Stimulated activated CD4-positive, alpha-beta T cell treated with anti-CD3 and anti-CD28 coated beads, Interleukin-12 subunit alpha, Interleukin-12 subunit beta, amount 100 ng/mL, for 4 hours (primary cell): ENCODE measurements at regions not wholly inside any gene's neighbourhood (a gene's known extent, or its start where the extent isn't known, plus 50 kb on each side); places are given as distances from the start of the nearest gene placed in this dataset.

Experiments
- DNase-seq: peaks from one replicate; pipeline ENCODE4 v3.0.0-alpha.2; 2020

DNA sequence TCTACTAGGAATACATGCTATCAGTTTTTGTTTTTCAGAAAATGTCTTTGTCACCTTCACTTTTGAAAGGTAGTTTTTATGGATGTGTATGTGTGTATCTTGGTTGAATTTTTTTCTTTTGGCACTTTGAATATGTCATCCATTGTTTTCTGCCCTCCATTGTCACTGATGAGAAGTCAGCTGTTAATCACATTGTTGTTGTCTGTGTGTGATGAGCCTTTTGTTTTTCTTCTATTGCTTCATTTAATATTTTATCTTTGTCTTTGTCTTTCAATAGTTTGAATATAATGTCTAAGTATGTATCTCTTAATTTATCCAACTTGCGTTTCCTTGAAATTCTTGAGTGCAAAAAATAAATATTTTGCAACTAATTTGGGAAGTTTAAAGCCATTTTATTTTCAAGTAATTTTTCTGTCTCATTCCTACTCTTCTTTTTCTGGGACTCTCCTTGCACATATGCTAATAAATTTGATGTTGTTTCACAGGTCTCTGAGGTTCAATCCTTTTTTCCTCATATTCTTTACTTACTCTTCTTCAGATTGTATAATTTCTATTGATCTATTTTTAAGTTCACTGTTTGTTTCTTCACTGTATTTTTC lies 546.9 kb upstream of the GHITM start:
- no peak for DNase-seq

DNA sequence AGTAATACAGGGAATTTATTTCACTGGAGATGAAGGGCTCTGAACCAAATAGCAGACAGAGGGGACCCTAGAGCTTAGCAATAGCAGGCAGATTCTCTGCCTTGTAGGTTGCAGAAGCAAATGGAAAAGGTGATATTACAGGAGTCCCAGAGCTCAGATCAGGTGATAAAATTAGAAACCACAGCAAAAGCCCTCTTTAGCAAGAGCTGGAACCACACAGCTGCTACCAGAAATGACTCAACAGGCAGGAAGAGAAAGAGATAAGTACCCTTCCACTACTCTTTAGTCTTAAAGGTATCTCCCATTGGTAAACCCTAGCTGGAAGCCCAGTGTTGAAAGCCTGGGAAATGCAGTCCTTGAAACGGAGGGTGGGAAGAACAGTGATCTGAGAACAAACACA lies 535.6 kb upstream of the GHITM start:
- DNase-seq = no peak

DNA sequence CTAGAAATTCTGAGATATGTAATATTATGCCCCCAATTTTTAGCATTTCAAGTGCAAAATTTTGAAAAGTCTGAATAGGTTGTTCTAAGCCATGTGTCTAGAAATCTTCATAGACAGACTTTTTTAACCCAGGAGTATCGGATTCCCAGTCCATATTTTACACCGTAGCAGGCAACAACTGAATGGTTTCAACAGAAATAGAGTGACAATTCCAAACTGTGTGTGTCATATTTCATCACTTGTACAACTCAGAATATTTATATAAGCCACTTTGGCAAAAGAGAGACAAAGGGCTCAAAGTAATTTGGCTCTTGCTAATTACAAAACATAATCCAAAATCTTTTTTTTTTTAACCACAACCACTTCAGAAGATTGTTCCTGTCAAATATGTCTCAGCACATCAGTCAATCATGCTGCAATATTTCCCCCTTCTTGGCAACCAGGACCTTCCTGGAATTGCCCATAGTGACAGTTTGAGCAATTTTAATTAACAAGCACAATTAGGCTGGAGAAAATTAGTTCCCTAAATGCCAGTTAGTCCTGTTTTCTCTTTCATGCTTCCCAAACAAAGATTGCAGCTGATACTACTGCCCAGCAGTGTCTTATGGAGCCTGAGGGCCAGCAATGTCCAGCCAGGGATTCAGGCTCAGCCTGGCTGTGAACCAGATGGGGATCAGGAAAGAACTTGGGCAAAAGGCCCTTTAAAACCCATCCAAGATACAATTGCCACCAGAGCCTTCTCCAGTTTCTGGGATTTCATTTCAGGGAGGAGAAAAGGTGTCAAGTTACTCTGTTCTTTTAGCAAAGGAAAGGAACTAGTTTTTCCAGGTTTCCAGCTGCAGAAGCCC lies 533.3 kb upstream of the GHITM start:
- DNase-seq = no peak

DNA sequence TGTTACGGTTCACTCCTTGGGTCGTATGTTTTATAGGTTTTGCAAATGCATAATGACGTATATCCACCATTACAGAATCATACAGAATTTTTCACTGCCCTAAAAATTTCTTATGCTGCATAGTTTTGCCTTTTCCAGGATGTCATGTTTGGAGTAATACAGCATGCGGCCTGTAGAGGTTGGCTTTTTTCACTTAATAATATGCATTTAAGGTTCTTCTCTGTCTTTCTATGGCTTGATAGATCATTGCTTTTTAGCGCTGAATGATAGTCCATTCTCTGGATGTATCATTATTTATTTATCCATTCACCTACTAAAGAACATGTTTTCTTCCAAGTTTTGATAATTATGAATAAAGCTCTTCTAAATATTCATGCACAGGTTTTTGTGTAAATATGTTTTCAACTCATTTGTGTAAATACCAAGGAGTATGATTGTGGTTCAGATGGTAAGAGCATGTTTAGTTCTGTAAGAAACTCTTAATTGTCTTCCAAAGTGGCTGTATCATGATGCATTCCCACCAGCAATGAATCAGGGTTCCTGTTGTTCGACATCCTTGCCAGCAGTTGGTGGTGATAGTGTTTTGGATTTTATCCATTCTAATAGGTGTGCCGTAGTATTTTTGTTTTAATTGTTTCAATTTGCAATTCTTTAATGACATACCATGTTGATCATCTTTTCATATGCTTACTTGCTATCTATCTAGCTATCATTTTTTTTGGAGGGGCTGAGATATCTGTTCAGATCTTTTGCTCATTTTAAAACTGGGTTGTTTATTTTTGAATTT lies 531.2 kb upstream of the GHITM start:
- DNase-seq = no peak

DNA sequence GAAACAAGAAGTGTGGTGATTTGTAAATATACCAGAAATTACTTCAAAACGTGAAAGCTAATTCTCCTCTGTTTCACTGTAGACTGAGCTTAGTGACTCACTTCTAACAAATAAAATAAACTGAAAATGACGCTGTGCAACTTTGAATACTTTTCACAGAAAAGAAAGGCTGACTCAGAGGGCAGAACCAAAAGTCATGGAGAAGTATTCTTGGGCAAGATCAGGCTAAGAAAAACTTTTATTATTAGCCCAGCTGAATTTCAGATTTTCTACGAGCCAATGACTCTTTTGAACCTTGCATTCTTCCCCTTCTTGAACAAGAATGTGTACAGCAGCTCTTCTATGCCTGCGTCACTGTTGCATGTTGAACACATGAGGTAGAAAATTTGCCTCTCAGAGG lies 527.3 kb upstream of the GHITM start:
- DNase-seq = no peak

DNA sequence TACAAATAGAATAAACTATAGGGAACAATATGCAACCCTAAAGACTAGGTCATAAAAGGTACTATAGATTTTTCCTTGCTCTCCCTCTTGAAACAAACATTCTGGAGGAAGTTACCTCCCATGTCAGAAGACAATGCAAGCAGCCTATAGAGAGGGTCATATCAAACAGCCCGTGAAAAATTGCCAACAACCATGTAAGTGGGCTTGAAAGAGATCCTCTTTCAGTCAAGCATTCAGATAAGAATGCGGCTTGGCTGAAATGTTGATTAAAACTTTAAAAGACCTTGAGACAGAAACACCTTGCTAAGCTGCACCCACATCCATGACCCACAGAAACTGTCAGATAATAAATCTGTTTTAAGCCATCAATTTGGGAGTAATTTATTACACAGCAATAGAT lies 526.6 kb upstream of the GHITM start:
- DNase-seq = no peak

DNA sequence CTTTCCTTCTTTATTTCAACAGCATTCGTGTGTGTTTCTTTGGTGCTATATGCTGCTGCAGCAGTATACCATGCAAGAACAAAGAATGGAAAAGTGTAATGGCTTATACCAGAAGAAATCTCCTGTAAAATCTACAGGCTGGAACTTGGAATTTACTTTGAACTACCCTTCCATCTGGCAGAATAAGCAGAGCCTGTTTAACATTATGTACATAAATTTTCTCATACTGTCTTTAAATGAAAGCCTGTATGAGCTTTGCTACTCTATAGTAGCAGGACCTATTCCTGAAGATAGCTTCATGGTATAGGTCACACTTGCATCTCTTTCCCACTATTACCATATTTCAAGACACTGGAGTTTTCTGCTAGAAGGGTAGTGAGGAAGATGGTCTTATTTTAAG lies 522.1 kb upstream of the GHITM start:
- no peak for DNase-seq

DNA sequence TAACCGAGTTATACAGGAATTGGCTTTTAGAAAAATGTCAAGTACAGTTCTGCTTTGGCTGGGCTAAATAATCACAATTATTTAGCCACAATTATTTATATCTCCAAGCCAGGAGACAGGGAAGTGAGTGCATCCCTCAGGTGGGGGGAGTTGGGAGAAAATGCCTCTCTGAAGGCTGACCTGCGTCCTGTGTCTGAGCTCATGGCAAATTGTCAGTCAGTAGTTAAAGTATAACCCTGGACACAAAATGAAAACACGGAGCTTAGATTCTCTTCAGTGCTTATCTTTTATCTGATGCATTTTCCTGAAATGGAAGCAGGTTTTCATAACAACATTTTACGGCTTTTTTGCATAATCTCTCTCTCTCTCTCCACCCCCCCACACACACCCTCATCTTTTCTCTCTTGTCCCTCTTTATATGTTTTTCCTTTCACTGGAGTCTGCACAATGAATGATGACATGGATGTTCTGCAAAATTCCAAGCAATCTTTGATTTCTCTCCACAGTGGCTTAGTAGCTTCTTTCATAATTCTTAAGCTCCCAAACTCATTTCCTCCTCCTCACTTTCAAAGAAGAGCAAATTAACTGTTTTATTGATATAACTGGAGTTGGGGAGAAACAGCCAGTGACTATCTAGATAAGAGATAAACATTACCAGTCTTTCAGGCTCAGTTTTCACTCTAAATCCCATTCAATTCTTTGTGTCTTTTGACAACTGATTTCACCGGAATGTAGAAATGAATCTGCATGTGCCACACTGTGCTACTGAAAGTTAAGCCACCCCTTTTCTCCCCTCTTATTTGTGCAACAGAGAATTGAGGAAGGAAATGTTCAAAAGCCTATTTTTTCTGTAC lies 521.4 kb upstream of the GHITM start:
- DNase-seq = no peak

DNA sequence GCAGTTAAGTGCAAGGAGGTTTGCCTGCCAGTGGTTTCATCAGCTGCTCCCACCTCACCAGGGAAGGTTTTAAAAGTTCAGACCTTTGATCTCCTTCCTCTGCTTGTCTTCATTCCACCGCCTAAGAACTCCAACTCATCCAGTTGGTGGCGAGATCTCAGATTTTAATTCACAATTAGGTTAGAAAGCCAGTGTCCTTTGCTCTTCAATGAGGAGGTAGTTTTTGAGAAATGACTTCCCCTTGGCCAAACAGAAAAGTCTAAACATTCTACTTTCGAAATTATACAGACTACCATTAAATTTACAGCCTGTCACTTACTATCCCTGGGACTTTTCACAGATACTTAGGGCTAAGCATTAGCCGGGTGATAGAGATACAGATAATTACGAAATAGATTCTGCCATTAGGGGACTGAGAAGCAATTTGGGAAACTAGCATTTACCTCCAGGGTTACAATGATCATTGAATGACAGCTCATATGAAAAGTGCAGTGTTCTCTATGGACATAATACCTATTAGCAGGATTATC lies 513.4 kb upstream of the GHITM start:
- DNase-seq = no peak

DNA sequence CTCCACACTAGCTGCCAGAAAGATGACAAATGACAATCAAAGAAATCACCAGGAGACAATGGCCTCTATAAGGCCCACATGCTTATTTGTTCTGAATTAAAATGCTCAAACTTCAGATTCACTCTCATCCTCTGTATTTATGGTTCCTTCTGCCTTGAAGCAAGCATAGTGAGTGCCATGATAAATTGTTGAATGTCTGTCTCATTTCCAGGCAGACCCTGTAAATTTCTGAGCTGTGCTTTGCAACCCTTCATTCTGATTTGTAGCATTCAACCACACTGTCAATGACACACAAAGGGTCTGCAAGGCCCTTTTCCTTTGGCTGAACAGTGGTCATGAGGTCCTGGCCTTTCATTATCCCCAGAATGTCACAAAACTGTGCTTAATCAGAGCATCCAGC lies 506.6 kb upstream of the GHITM start:
- no peak for DNase-seq

DNA sequence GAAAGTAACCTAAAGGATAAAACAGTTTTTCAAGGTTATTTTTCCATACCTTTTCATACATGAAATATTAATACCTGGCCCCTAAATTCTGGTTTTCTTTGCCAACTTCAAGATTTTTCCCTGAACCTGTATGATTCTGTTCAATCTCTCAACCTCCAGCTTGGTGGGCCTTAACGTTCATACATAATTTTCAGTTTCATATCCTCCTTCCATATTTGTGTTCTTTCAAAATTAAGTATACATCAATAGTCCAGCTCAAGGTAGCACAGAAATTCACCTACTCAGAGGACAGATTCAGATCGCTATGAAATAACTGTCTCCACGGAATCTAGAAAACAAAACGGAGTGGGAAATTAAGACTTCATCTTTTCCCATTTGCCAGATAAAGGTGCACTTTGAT lies 505.8 kb upstream of the GHITM start:
- DNase-seq = no peak

DNA sequence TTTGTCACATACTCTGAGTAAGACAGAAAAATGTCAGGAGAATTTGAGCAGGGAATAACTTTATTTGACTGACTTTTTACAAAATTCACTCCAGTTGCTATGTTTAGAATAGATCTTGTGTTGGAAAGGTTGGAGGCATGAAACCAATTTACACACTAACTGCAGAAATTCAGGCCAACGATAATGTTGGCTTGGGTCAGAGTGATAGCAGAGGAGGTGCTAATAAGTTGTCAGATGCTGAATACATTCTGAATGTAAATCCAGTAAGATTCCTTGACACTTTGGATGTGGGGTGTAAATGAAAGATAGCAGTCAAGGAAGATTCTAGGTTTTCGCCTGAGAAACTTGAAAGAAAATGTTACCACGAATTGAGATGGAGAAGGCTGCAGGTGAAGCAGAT lies 502.5 kb upstream of the GHITM start:
- DNase-seq = no peak

DNA sequence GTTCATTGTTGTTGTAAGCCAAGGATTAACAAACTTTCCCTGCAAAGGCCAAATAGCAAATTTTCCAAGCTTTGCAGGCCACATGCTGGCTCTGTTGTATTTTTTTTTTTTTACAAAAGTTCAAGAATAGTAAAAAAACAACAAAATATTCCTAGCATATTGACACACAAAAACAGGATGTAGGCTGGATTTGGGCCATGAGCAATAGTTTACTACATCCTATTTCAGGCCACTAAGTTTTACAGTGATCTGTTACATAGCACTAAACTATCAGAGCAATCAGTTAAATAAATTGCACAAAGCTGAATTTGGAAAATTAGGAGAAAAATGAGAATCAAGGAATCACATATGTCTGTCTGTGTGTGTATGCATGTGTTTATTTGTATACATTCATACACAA lies 491.8 kb upstream of the GHITM start:
- DNase-seq = no peak

DNA sequence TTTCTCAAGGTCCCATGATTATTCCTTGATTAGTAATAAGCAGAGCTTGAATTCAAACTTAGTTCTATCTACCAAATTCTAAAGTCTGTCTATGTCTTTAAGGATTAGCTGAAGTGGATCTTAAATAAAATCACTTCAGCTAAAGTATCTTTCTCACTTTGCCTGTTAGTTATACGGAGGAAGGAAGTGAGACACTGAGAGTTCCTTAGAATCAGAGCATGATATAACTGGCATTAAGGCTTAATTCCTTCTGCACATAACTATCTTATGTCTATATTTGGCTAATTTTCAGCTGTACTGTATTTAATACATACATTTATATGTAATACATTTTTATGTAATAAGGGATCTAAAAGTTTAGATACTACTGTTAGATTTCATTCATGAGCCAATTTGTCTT lies 491.1 kb upstream of the GHITM start:
- DNase-seq = no peak

DNA sequence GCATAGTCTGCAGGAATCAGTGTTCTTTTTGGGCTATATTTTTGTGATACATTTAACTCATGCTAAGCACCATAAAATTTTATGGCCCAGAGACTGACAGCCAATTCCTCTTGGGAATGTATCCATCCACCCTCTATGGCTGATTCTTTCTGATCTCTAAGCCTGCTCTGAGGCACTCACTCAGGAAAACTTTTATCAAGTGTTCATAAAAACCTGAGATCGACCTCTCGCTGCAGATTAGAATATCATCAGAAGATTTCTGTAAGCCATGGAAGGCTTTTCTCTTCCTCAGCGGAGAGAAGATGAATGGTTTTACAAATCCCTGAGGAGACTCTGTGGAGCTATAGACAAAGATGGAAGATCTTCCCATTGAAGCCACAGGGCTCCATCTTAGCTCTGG lies 489.8 kb upstream of the GHITM start:
- DNase-seq = no peak

DNA sequence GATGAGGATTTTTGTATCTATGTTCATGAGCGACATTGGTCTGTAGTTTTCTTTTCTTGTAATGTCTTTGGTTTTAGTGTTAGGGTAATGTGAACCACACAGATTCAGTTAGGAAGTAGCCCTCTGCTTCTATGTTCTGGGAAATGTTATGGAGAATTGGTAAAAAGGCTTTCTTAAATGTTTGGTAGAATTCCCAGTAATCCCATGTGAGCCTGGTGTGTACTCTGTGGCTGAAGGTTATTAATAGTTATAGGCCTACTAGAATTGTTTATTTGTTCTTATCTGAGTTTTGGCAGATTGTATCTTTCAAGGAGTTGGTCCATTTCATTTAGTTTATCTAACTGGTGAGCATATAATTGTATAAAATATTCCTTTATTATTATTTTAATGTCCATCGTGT lies 484.6 kb upstream of the GHITM start:
- DNase-seq = no peak

DNA sequence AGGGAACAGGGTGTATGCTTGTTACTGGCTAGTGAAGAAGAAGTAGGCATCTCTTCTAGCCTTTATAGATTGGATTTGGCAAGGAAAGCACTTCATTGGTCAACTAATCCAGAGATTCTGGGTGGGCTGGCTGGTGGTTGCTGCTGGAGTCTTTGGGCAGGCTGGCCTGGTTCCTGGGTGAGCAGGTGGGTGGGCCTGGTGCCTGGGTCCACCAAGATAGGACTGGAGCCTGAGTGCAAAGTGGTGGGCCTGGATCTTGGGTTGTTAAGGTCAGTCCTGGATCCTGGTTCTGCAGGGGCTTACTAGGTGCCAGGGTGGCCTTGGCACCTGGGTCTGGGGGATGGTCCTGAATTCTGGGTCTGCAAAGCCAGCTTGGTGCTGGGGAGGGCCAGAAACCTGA lies 482.4 kb upstream of the GHITM start:
- DNase-seq = no peak

DNA sequence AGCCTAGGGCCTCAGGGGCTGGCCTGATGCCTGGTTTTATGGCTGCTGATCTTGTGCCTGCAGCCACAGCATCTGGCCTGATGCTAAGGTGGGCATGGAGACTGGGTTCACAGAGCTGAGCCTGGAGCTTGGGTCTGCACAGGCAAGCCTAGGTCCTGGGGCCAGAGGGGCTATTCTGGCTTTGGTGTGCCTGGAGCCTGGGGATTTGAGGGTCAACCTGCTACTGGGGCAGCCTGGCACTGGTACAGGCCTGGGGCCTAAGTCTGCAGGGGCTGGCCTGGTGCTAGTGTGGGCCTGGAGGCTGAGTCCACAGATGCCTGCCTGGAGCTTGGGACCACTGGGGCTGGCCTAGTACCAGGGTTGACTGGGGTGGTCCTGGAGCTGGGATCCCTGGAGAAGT lies 481.8 kb upstream of the GHITM start:
- no peak for DNase-seq

DNA sequence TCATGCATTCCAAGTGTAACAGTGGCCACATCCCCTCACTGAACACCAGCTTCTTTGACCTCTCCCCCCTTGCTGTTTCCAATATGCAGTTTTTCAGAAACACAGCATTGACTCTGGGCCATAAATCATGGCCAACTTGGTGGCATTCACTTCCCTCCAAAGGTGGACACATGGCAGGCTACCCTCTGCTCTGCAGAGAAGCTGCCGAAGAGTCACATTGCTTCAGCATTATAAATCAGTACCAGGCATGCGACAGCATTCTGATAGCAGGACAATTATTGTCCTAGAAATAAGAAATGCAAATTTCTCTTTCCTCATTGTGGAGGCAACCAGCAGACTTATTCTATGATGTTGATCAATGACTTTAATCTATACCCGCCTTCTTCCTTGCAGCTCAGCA lies 475.4 kb upstream of the GHITM start:
- DNase-seq = no peak

DNA sequence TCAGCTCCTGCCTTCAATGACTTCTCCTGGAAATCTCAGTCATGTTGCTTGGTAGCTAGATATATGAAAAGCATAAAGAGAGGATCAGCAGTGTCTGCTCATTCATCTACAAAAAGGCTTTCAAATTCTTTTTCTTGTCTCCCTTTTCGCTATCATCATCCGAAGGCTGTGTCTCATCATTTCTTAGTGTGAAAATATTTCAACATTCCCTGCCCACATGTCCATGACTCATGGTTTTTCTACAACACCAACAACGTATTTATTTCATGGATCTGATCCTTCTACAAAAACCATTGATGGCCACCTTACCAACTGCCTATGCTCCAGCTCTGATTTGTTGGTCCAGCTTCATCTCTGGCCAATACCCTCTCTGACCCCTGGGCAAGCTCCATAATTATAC lies 472.5 kb upstream of the GHITM start:
- DNase-seq = no peak

DNA sequence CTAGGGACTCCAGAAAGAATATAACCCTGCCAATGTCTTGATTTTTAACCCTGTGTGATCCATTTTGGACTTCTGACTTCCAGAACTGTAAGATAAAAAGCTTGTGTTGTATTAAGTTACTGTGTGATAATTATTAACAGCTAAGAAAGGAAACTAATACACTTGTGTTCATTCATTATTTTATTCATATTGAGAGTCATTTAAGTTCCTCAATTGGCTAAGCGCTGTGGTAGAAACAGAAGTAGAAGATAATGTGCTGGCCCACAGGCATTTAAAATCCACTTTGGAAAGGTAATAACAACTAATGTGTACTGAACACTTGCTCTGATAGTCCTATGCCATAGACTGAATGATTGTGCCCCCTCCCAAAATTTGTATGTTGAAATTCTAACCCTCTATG lies 471.7 kb upstream of the GHITM start:
- no peak for DNase-seq

DNA sequence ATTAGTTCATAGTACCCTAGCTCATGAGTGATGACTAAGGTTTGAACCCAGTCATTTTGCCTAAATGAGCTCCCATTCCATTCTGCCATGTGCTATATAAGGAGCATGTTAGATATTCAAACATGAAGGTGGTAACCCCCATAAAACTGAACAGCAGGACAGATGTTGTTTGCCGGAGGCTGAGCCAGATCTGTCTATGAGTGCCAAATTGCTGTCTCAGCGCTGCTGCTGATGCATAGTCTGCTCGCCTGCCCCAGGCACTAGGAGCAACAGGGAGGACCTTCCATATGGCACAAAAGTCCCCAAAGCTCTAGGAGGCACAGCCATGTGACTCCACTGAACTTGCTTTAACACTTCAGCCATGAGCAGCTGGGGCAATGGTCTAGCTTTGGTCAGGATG lies 466.0 kb upstream of the GHITM start:
- no peak for DNase-seq

DNA sequence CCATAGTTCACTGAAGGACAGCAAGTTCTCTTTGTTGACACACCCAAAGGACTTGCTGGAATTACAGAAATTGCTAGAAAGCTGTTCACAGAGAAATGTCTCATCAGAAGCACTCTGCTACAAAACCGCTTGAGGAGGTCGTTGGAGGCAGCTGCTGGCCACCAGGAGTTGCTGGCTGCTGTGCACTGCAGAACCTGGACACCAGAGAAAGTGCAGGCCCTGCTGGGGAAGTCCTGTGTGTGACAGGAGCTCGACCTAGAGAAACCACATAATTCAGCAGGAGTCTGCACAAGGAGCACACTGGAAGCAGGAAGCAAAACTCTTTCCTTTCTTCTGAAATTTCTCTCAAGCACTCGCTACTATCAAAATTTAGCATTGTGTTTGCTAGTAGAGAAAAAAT lies 461.5 kb upstream of the GHITM start:
- DNase-seq = no peak
